Astrocyte of the cerebellum (primary cell): ENCODE measurements at regions not wholly inside any gene's neighbourhood (a gene's known extent, or its start where the extent isn't known, plus 50 kb on each side); places are given as distances from the start of the nearest gene placed in this dataset.

Source experiments
- DNase-seq: peaks from one replicate; pipeline ENCODE4 v3.0.0-alpha.2; 2011; ENCODE audit warnings: low read depth
- H3K4me3 ChIP-seq: 2 replicates; pipeline ENCODE4 v1.5.1; 2011; ENCODE audit warnings: mild to moderate bottlenecking, low read depth, low read length, moderate library complexity
- CTCF ChIP-seq: IDR thresholded peaks from 2 replicates; pipeline ENCODE4 v1.5.1; 2012; ENCODE audit warnings: low read length, low read depth, moderate library complexity, mild to moderate bottlenecking; ENCODE audit errors: missing control alignments
- in situ Hi-C: cut with HindIII; loops from 2 replicates; pipeline ENCODE4 v1.10.0; 2017; ENCODE audit warnings: low sequenced_read_pairs

- no peak for TF ChIP-seq CTCF
- no peak for DNase-seq
- in situ Hi-C loops = no loop called here
- no peak overlapping the region for H3K4me3 ChIP-seq
Measured at GRCh38 chr1:194322751-194323150, 1136.3 kb upstream of the B3GALT2 start.

GRCh38 chr1:194318790-194319280, 1132.4 kb upstream of the B3GALT2 start:
- no peak for TF ChIP-seq CTCF
- in situ Hi-C loops = no loop called here
- DNase-seq = no peak
- no peak overlapping the region for H3K4me3 ChIP-seq

DNA sequence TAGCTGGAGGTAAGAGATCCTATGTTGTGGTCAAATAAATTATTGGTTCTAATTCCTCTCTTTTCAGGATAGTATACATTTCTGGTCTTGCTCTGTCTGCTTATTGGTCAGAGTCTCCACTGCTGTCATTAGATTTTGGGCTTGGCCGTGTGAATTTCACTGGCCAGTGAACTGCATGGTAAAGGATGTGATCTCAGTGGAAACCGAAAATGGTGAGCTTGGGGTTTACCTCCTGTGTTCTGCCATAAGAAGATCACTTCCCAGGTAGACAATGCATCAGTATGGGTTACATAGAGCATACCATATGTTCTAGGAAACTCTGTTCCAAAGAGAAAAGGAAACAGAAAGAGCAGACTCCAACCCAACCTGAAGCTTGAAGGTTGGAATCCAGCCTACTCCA, 1123.3 kb upstream of the B3GALT2 start:
- in situ Hi-C loops = no loop called here
- no peak for TF ChIP-seq CTCF
- no peak for DNase-seq
- no peak overlapping the region for H3K4me3 ChIP-seq

GRCh38 chr1:194309269-194309668, 1122.9 kb upstream of the B3GALT2 start:
- H3K4me3 ChIP-seq = no peak overlapping the region
- no peak for TF ChIP-seq CTCF
- in situ Hi-C loops = no loop called here
- DNase-seq = no peak

GRCh38 chr1:194300776-194301175, 1114.4 kb upstream of the B3GALT2 start:
- H3K4me3 ChIP-seq = no peak overlapping the region
- in situ Hi-C loops = no loop called here
- no peak for DNase-seq
- no peak for TF ChIP-seq CTCF

DNA sequence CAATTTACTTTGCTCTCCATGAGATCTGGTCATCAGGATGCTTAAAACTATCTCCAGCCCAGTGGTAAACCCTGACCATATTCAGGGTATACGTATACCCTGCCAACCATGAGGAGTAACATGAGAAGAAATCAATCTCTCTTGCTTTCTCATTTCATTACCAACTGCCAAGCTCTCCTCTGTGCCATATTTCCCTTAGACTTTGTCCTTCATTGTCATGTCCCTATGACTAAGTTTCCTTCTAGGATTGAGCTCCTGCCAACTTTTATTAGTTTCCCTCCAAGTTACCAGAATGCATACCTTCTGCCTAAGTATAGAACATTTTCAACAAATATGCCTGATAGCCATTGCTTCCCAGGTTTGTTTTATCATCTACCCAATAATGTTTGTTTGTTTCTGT, 1113.9 kb upstream of the B3GALT2 start:
- in situ Hi-C loops = no loop called here
- DNase-seq = no peak
- TF ChIP-seq CTCF = no peak
- H3K4me3 ChIP-seq = no peak overlapping the region
